HG03175 (cell line): ENCODE measurements at regions not wholly inside any gene's neighbourhood (a gene's known extent, or its start where the extent isn't known, plus 50 kb on each side); places are given as distances from the start of the nearest gene placed in this dataset.
"Not testable (repeated sequence)": the region's sequence is repeated elsewhere in the genome, so short reads cannot be mapped to it uniquely, and the experiment has no call there.

Experiments used
- ATAC-seq: cut with Tn5 transposase; IDR thresholded peaks from one replicate; pipeline ENCODE4 v1.9.1; 2021; ENCODE audit warnings: mild to moderate bottlenecking, moderate library complexity; ENCODE audit not compliant: unreplicated experiment

DNA sequence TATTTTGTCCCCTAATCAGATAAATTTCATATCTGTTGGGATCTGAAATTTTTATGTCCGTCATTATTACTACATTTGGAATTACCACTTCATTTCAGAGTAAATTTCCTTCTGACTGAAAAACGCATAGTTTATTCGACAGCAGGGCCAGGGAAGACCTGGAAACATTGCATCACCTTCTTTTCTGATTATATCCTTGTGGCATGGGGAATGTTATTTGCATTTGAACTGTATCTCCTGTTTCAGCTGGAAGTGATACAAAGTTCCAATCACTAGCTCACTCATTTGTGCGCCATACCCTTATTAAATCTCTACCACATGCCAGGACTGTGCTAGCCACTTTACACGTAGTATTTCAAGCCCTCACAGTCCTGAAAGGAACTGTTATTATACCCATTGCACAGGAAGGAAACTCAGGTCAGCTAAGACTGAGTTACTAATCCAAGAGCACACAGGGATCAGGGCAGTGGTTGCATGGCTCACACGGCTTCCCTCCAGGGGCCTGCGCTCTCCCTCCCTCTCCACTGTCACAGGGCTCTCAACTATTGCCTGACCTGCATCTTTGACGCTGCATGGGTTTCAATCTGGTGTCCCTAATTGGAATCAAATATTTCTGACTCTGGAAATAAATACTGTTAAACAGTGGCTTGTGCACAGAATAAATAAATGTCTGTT is 84.4 kb upstream of the NANOS1 start:
- no peak for ATAC-seq

DNA sequence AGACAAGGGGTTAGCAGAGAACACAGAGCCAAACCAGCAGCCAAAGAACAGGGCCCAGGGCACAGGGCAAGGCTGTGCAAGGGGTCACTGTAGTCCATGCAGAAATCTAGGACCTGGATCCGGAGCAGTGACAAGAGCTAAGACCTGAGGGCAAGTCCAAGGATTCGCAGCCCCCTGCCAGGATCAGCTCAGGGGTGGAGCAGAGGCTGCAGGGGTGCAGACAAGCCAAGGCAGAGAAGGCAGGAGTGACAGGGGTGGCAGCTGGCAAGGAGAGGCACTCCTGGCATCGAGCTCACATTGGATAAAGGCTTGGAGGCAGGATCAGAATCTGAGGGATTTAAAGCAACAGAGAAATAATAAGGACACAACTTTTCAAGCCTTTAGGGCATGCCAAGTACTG is 80.7 kb upstream of the NANOS1 start:
- ATAC-seq, result no peak

DNA sequence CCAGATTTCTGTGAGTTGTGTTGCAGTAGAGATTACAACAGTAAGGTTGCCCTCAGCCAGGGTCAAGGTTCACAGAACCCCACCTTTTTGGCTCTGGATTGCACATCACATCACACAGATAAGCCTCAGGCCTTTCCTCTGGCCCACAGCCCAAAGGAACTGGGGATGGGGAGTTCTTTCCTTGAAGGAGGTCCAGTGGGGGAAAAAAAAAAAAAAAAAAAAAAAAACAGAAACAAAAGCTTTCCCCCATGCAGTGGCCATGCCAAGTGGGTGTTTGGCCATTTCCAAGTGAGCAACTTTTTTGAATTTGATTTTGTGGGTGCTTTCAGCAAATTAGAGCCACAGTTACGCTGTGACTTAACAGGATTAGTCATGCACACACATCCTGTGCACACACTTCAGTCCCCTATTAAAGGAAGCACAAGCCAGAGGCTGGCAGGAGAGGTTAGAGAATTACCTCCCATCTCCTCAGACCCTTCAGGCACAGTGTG is 79.3 kb upstream of the NANOS1 start:
- ATAC-seq, result no peak

DNA sequence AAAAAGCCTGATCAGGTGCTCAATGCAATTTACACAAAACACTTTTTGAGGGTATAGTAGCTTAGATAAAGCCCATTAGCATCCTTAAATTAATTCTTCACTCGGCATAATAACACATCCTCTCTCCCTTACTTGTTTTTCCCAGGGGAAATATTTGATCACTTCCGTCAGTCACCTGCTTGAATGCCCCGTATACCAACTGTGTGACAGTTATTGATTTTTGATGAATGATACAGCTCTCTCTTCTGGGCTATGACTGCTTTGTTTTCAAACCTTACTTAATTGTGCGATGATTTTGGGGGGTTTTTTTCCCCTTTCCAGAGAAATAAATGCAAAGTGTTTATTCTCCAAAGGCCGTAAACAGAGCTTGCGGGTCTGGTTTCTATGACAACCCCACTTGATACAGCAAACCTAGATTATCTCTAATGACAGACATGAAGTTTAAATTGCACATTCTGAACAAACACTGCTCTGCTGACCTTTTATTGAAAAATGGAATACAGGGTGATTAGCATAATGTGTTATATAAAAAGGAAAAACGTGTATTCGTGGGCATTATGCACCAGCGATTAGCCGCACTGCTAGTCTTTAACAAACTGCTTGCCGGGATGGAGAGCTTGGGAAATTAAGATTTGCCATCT is 78.4 kb upstream of the NANOS1 start:
- no peak for ATAC-seq

DNA sequence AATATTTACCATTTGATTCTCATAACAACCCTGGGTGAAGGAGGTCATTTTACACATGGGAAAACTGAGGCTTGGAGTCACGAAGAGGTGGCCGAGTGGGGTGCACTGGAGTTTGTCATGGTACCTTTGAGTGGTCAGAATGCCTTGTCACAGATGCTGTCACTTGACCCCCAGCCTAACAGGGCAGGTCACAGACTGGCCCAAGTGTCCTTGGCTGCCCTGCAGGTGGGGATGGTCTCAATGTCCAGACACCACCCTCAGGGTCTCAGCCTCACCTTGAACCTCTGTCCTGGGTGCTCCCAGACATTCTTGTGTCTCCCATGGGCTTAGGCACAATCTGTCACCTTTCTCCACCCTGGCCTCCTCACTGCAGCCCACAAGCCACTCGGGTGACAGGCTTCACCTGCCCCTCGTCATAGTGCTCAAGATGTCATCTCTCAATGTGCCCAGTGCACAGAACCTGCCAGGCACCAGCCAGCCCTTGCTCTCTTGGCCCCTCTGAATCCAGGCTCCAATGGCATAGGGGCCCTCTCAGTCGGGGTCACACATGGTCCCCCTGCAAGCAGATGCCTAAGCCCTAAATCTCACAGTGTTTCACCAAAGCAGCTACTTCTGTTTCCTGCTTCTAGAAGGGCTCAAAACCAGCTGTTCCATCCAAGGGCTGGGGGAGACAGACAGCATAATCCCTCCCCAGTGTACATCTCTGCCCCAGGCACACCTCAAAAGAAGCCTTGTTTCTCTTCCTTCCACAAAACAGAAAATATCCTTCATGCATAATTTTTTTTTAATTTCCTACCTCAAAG is 76.8 kb upstream of the NANOS1 start:
- no peak for ATAC-seq

DNA sequence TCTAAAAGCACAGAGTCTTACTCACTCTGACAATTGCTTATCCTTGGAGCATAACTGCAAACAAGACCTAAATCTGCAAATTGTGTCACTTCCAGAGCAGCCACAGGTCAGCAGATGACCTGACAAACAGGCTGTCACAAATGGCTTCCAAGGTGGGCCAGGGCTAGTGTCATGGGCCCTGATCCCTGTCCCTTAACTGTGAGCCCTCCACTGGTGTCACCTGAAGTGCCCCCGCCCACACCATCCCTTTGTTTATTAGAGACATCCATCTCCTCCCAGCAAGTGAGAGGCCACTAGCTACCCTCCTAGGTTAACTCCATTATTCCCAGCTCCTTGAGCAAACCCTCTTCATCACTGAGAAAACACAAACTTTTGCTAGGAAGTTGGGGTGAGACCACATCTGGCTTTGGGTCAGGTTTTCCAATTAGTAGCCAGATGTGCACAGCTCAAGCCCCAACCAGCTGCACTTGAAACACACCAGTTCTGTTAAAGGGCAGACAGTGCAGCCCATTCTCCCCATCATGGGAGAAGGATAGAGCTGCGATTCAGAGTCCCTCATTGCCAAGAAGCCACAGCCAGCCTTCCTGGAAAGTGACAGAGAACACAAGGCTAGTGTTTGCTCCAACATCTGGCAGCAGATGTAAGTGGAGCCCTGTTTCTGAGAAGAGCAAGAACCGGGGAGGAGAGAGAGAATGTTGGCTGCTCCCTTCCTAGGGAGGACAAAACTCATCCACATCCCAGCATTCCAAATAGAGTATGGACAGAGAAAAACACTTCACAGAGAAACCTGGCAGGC is 75.7 kb upstream of the NANOS1 start:
- ATAC-seq, result no peak

DNA sequence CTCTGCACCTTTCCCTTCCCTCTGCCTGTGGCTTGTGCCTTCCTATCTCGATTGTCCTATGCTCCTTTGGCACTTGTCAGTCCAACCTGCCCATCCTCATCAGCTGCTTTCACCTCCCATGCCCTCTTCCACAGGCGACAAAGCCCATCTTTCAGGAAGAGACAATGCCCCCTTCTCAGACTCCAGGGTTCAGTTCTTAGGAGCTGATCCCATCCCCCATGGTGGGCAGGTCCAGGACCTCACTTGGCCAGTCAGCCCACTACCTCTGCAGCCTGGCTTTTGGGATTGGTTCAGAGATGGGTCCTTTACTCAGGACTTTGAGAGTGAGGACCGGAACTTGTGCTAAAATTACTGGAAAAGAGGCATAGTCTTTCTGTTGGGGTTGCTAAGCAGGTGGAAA is 74.0 kb upstream of the NANOS1 start:
- ATAC-seq, result no peak

DNA sequence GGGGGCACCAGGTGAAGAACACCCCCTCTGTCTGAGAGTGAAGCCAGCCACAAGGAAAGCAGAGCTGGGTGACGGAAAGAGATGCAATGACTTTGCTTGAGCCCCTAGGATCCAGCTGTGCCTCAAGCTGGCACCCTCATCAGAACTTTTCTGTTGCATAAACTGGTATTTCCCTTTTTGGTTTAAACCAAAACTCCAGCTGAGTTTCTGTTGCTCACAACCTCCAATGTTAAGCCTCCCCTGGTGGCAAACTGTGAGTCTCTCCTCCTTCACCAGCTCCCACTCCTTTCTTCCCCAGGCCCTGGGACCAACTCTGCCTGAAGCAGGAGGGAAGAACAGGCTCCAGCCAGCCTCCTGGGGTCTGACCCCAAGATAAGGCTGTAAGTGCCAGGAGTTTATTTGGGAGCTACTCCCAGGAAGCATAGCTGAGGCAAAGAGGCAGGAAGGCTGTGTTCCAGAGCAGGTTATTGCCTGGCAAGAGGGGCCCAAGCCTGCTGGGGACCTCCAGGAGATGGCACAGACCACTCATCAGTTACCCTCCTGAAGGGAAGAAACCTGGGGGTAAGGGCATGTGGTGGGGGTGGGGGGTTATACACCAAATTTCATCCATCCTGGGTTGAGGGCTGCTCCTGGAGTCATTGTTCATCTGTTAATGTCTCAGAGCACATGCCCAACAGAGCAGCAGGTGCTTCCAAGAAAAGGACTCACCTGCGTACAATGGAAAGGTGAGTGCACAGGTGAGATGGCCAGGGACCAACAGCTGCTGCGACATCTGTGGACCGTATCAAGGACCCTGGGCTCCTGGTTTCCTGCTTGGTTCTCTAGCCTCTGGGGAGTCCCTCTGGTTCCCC is 73.3 kb upstream of the NANOS1 start:
- ATAC-seq, result no peak

DNA sequence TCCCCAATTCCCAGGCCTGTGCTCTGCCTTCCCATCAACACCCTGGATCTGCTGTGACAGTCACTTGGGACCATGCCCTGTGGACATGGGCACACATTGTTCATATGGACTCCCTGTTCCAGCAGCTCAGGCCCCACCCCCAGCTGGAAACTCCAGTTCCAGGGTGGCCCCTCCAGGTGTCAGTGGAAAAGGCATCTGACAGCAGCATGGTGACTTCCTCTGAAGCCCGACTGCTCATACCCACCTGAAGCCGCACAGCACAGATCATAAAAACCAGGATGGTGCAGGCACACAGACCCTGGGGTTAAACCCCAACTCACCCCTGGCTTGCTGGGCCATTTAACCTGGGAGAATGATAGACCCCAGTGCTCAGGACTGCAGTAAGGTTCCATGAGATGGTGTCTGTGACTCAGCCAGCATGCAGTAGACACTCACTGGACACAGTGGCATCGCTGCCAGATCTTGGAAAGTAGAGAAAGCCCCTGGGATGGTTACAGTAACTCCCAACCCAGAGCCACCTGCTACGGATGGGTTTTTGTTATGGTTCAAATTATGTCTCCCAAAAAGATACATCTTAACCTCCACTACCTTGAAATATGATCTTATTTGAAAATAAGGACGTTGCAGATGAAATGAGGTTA is 72.6 kb upstream of the NANOS1 start:
- no peak for ATAC-seq

DNA sequence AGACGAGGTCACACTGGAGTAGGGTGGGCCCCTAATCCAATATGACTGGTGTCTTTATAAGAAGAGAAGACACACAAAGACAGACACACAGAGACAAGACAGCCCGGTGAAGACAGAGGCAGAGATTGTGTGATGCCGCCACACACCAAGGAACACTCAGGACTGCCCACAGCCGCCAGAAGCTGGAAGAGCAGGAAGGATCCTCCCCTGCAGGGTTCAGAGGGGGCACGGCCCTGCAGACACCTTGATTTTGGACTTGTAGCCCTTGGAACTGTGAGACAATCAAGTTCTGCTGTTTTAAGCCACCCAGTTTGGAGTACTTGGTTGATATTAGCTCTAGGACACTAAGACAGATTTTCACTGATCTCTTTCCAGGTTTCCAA is 72.1 kb upstream of the NANOS1 start:
- no peak for ATAC-seq

DNA sequence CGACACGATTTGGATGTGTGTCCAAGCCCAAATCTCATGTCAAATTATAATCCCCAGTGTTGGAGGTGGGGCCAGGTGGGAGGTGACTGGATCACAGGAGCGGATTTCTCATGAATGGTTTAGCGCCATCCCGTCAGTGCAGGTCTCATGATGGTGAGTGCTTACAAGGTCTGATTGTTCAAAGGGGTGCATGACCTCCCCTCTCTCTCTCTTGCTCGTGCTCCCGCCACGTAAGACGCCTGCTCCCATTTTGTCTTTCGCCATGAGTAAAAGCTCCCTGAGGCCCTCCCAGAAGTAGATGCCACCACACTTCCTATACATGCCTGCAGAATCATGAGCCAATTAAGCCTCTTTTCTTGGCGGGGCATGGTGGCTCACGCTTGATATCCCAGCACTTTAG is 71.5 kb upstream of the NANOS1 start:
- no peak for ATAC-seq

DNA sequence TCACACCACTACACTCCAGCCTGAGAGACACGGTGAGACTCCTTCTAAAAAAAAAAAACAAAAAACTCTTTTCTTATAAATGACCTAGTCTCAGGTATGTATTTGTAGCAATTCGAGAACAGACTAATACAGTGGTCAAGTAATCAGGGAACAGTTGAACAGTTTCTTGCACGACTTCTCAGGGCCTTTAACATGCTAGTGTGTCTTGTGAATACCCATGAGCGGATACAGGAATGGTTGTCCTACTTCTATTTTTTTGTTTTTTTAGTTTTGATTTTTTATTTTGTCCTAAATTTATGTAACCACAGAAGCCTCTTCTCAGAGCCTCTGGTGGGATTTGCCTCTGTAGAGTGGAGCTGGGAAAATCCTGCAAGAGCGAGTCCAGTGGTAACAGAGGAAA is 71.0 kb upstream of the NANOS1 start:
- ATAC-seq, result no peak

DNA sequence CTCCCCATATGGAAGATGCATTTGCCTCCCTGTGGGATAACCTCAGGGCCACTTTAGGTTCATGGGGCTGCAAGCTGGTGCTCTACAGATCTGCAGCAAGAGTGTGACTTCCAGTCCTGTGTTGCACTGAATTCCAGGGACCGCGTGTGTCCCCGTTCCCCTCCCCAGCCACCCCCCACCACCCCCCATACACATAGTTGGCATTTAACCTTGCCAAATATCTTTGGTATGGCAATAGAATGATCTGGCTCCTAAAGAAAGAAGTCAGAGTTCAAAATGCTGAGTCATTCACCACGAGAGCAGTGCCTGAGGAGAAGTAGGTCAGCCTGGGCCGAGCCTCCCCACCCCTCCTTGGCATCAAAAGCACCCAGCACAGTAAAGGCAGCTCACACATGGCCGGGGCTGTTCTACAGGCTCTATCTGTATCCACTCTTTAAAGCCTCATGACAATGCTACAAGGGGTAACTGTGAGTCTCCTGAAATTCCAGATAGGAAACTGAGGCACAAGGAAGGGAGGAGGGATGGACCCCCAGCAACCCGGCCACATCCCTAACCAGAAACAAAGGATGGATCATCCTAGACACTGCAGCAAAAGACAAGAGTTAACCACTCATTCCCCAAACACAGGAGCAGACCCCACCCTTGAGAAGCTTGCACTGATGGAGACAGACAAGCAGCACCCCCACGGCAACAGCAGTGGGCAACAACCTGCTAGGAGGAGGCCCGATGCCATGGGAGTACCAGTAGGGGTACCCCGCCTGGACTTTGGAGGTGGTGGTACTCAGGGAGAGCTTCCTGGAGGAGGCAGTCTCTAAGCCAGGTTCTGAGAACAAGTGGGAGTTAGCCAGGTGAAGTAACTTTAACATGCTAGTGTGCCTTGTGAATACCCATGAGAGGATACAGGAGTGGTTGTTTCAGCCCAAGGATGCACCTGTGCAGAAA is 70.3 kb upstream of the NANOS1 start:
- ATAC-seq, result no peak

DNA sequence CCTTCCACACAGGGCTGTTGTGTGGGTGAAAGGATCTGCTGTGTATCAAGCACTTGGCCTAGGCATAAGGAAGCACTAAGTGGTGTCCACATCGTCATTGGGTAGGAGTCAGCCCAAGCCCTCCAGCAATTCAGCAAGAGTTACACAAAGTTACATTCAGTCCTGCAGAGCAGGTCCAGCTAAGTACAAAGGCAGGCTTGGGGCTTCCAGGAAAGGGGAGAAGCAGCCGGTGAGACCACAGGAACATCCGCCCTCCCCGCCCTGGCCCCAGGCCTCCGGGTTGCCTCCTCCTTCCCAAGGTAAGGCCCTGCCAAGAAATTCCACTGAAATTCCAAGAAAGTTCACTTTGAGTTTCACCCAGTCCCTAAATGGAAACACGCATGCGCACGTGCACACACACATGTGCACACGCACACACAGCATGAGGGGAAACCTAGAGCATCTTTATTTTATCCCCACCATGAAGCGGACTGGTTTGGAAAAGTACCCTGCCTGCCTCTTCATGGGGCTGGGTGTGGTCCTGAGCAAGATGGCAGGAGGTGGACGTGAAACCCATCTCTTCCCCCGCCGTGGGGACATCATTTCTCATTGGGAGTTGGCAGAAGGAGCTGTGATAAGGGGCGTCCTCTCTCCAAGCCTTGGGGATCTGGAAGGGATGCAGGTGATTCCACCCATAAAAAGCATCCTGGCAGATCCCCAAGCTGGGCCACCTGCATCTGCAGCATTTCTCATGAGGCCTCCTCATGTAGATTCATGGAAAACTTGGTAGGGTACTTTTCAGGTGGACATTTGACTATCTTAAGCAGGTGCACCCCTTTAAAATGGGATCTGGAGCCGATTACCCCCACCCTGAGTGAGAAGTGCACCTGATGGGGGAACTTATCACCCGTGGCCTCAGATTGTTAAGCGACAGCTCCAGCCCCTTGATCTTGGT is 69.1 kb upstream of the NANOS1 start:
- no peak for ATAC-seq

DNA sequence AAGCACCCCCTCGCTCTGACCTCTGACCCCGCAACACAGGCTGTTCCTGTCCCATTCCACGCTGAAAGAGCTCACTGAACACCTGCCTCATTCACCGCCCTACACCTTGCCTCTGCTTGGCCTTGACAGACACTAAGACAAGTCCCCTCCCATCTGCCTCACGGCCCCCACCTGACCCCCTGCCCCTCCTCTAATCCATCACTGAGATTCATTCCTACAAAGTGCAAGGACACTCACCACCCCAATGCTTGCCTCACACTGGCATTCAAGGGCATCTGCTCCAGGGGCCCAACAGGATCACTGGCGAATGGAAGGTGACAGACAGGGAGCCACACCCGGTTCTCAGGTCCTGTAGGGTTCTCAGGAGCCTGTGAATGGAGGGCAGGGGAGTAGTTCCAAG is 68.1 kb upstream of the NANOS1 start:
- no peak for ATAC-seq

DNA sequence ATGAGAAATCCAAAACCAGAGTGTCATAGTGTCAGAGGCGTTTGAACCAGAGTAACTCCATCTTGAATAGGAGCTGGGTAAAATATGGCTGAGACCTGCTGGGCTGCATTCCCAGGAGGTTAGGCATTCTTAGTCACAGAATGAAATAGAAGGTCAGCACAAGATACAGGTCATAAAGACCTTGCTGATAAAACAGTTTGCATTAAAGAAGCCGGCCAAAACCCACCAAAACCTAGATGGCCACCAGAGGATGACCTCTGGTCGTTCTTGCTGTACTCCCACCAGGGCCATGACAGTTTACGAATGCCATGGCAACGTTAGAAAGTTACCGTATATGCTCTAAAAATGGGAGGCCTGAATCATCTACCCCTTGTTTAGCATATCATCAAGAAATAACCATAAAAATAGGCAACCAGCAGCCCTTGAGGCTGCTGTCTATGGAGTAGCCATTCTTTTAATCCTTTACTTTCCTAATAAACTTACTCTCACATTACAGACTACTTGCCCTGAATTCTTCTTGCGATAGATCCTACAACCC is 67.1 kb upstream of the NANOS1 start:
- not testable (repeated sequence) for ATAC-seq

DNA sequence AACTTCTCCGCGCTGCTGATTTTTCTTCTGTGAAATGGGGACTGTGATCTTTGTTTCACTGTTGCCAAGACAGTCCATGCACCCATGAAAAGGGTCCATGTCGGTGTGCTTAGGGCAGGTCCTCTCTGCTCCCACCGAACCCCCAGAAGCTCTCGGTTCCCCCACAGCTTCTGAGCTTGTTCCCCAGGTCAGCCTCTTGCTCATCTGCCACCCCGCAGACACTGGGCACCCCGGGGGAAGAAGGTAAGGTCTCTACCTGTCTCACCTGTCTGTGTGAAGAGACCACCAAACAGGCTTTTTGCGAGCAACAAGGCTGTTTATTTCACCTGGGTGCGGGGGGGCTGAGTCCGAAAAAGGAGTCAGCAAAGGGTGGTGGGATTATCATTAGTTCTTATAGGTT is 66.2 kb upstream of the NANOS1 start:
- no peak for ATAC-seq
